Naive thymus-derived CD4-positive, alpha-beta T cell (primary cell): ENCODE measurements at regions not wholly inside any gene's neighbourhood (a gene's known extent, or its start where the extent isn't known, plus 50 kb on each side); places are given as distances from the start of the nearest gene placed in this dataset.
"Not testable (repeated sequence)": the region's sequence is repeated elsewhere in the genome, so short reads cannot be mapped to it uniquely, and the experiment has no call there.

Experiments used
- ATAC-seq: fragments of 150-1000 bp; cut with Tn5 transposase; 2 replicates; pipeline ENCODE4 v1.10.0; 2021; ENCODE audit warnings: mild to moderate bottlenecking, moderate library complexity
- CTCF ChIA-PET: fragments of 350-600 bp; sonication (Branson Sonifier 250); formaldehyde crosslinking; loops from one replicate; lab custom pipeline; 2021; ENCODE audit warnings: antibody characterized with exemption; lab: Charles Lee
- POLR2A ChIA-PET: fragments of 350-600 bp; sonication (Branson Sonifier 250); formaldehyde crosslinking; loops from one replicate; lab custom pipeline; 2021; ENCODE audit warnings: antibody characterized with exemption, inconsistent platforms; lab: Charles Lee
- DNase-seq, 9 donors: peaks; one replicate each; pipeline versions ENCODE4 v3.0.0 to v3.0.0-alpha.2; 2020 to 2022; ENCODE audit warnings: mixed read lengths in 1 of 9
- H3K27ac ChIP-seq: one replicate; pipeline ENCODE4 v1.7.0; 2013; ENCODE audit warnings: mild to moderate bottlenecking, low read depth, low read length, moderate library complexity
- H3K27me3 ChIP-seq, 2 donors: one replicate each; pipeline ENCODE4 v1.7.0; 2013; ENCODE audit warnings: low read length in 2 of 2, mild to moderate bottlenecking in 2 of 2, moderate library complexity in 2 of 2; ENCODE audit not compliant: control insufficient read depth in 2 of 2, insufficient read depth in 2 of 2
- H3K36me3 ChIP-seq, 3 experiments: 1 replicate in 2 of 3; 2 replicates in 1 of 3; pipeline ENCODE4 v1.7.0; 2013; ENCODE audit warnings: low read length in 3 of 3, mild to moderate bottlenecking in 3 of 3, moderate library complexity in 1 of 3; ENCODE audit not compliant: insufficient read depth in 3 of 3, control insufficient read depth in 2 of 3
- H3K4me1 ChIP-seq, 2 donors: one replicate each; pipeline ENCODE4 v1.7.0; 2013; ENCODE audit warnings: low read length in 2 of 2, mild to moderate bottlenecking in 2 of 2, moderate library complexity in 1 of 2; ENCODE audit not compliant: control insufficient read depth in 2 of 2, insufficient read depth in 2 of 2
- H3K4me3 ChIP-seq: 2 replicates; pipeline ENCODE4 v1.7.0; 2013; ENCODE audit warnings: mild to moderate bottlenecking, low read length
- H3K9me3 ChIP-seq, 3 experiments: 1 replicate in 2 of 3; 2 replicates in 1 of 3; pipeline ENCODE4 v1.7.0; 2013; ENCODE audit warnings: low read length in 3 of 3; ENCODE audit not compliant: control insufficient read depth in 2 of 3
- H3K27ac Mint-ChIP-seq, 9 donors: one replicate each; pipeline ENCODE4 v1.8.0; 2020 to 2022; ENCODE audit warnings: mixed read lengths in 9 of 9, mild to moderate bottlenecking in 8 of 9, moderate library complexity in 5 of 9, inconsistent platforms in 2 of 9
- H3K27me3 Mint-ChIP-seq, 5 donors: one replicate each; pipeline ENCODE4 v1.8.0; 2021 to 2022; ENCODE audit warnings: mixed read lengths in 5 of 5, mild to moderate bottlenecking in 1 of 5
- H3K36me3 Mint-ChIP-seq, 5 donors: one replicate each; pipeline ENCODE4 v1.8.0; 2020 to 2022; ENCODE audit warnings: mixed read lengths in 5 of 5, mild to moderate bottlenecking in 3 of 5, inconsistent platforms in 1 of 5
- H3K4me1 Mint-ChIP-seq, 7 donors: one replicate each; pipeline ENCODE4 v1.8.0; 2020 to 2022; ENCODE audit warnings: mixed read lengths in 7 of 7, mild to moderate bottlenecking in 3 of 7, inconsistent platforms in 1 of 7
- H3K4me3 Mint-ChIP-seq, 10 donors: one replicate each; pipeline ENCODE4 v1.8.0; 2020 to 2022; ENCODE audit warnings: mild to moderate bottlenecking in 10 of 10, mixed read lengths in 10 of 10, moderate library complexity in 6 of 10, inconsistent platforms in 2 of 10
- H3K9me3 Mint-ChIP-seq, 11 donors: one replicate each; pipeline ENCODE4 v1.8.0; 2020 to 2022; ENCODE audit warnings: mixed read lengths in 11 of 11, mild to moderate bottlenecking in 4 of 11, inconsistent platforms in 1 of 11, moderate library complexity in 1 of 11
- intact Hi-C, 2 donors: fragments of 100-400 bp; cut with micrococcal nuclease; formaldehyde crosslinking; loops; one replicate each; pipeline ENCODE4 v1.15.1; 2023

DNA sequence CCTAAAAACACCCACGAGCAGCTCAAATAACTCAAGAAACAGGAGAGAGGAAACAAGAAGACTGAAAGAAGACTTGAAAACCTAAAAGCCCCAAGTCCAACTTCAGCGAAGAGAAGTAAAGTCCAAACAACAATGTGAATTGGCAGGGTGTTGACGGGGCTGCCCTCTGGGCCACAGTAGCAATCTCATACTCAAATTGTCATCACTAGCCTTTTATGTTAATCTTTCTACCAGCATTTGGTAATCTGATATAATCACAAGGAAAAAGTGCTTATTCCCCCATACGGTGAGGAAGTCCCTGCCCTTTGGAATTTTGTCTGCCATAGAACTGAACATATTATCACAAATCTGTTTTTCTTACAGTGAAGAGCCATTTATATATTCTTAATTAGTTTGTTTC is 51.5 kb upstream of the IFNE start:
- no peak overlapping the region for H3K27ac Mint-ChIP-seq
- POLR2A ChIA-PET = no interaction called here
- H3K4me1 ChIP-seq = no peaks in the 10 kb centered on the region
- peaks cover 2 to 19% (median 11%) of the 10 kb centered on the region in 5 donors for H3K36me3 Mint-ChIP-seq
- peaks cover 0 to 5% (median 0%) of the 10 kb centered on the region in 11 donors for H3K9me3 Mint-ChIP-seq
- no peak overlapping the region for H3K4me3 ChIP-seq
- no peak overlapping the region for H3K27ac ChIP-seq
- ATAC-seq (no peak), DNase-seq (no peak)
- peaks cover 0 to 4% (median 0%) of the 10 kb centered on the region in 5 donors for H3K27me3 Mint-ChIP-seq
- CTCF ChIA-PET = no interaction called here
- H3K27me3 ChIP-seq = no peaks in the 10 kb centered on the region
- intact Hi-C loops = no loop called here
- no peak overlapping the region for H3K4me3 Mint-ChIP-seq
- peaks cover 0 to 4% (median 0%) of the 10 kb centered on the region in 7 donors for H3K4me1 Mint-ChIP-seq
- no peaks in the 10 kb centered on the region for H3K36me3 ChIP-seq
- H3K9me3 ChIP-seq = no peaks in the 10 kb centered on the region

- intact Hi-C loops = no loop called here
- POLR2A ChIA-PET = no interaction called here
- Histone ChIP-seq H3K9me3 (no peaks in the 10 kb centered on the region), H3K4me3 (no peak overlapping the region), H3K36me3 (no peaks in the 10 kb centered on the region), H3K27me3 (no peaks in the 10 kb centered on the region), H3K27ac (no peak overlapping the region), H3K4me1 (no peaks in the 10 kb centered on the region)
- no peak for ATAC-seq
- CTCF ChIA-PET = no interaction called here
- Mint-ChIP-seq H3K4me1 (peaks cover 0 to 4% (median 0%) of the 10 kb centered on the region in 7 donors), H3K27me3 (no peaks in the 10 kb centered on the region), H3K27ac (no peak overlapping the region), H3K9me3 (peaks cover 0 to 5% (median 0%) of the 10 kb centered on the region in 11 donors), H3K4me3 (no peak overlapping the region), H3K36me3 (peaks cover 0 to 12% (median 4%) of the 10 kb centered on the region in 5 donors)
- DNase-seq = no peak
These were observed 53.3 kb upstream of the IFNE start for GRCh38 chr9:21535396-21535795.

DNA sequence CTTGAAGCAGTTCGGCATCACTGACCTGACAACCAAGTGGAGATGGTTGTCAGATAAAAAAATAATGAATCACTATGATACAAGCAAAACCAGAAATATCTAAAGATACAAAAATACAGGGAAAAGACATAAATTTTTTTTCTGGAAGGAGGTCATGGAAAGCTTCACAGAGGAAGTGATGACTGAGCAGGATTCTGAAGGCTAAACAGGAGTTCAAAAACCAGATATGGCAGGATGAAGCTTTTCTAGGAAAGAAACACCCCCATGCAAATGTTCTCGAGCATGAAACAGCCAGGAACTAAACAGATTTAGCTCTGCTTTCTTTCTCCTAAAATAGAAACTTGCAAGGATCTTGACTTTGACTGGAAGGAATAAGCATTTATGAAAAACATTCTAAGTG is 60.7 kb upstream of the IFNE start:
- Histone ChIP-seq H3K27ac (no peak overlapping the region), H3K27me3 (no peaks in the 10 kb centered on the region), H3K36me3 (no peaks in the 10 kb centered on the region), H3K9me3 (no peaks in the 10 kb centered on the region), H3K4me1 (no peaks in the 10 kb centered on the region), H3K4me3 (no peak overlapping the region)
- no peak for DNase-seq
- H3K27me3 Mint-ChIP-seq = no peaks in the 10 kb centered on the region
- no peak overlapping the region for H3K4me3 Mint-ChIP-seq
- POLR2A ChIA-PET = no interaction called here
- intact Hi-C loops = no loop called here
- peaks cover 0 to 7% (median 3%) of the 10 kb centered on the region in 7 donors for H3K4me1 Mint-ChIP-seq
- no peak overlapping the region for H3K27ac Mint-ChIP-seq
- CTCF ChIA-PET = no interaction called here
- H3K36me3 Mint-ChIP-seq = peaks cover 0 to 6% (median 0%) of the 10 kb centered on the region in 5 donors
- peaks cover 0 to 5% (median 2%) of the 10 kb centered on the region in 11 donors for H3K9me3 Mint-ChIP-seq
- ATAC-seq = no peak

- Mint-ChIP-seq H3K4me1 (peaks cover 0 to 7% (median 3%) of the 10 kb centered on the region in 7 donors), H3K4me3 (no peak overlapping the region), H3K27ac (no peak overlapping the region), H3K27me3 (no peaks in the 10 kb centered on the region), H3K9me3 (peaks cover 0 to 5% (median 2%) of the 10 kb centered on the region in 11 donors), H3K36me3 (peaks cover 0 to 6% (median 0%) of the 10 kb centered on the region in 5 donors)
- DNase-seq (no peak), ATAC-seq (no peak)
- H3K4me3 ChIP-seq = no peak overlapping the region
- CTCF ChIA-PET = no interaction called here
- POLR2A ChIA-PET = no interaction called here
- intact Hi-C loops = no loop called here
- H3K9me3 ChIP-seq = no peaks in the 10 kb centered on the region
- no peak overlapping the region for H3K27ac ChIP-seq
- no peaks in the 10 kb centered on the region for H3K27me3 ChIP-seq
- H3K4me1 ChIP-seq = no peaks in the 10 kb centered on the region
- H3K36me3 ChIP-seq = no peaks in the 10 kb centered on the region
These were observed 61.1 kb upstream of the IFNE start for GRCh38 chr9:21543187-21543586.

DNA sequence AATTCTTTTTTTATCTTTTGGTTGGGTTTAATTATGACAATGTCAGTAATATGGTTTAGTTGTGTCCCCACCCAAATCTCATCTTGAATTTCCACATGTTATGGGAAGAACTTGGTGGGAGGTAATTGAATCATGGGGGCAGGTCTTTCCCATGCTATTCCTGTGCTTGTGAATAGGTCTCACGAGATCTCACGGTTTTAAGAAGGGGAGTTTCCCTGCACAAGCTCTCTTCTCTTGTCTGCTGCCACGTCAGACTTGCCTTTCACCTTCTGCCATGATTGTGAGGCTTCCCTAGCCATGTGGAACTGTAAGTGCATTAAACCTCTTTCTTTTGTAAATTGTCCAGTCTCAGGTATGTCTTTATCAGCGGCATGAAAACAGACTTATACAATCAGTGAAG is 61.7 kb upstream of the IFNE start:
- H3K9me3 ChIP-seq, H3K36me3 ChIP-seq, H3K27me3 Mint-ChIP-seq, H3K4me3 ChIP-seq, H3K27ac ChIP-seq, CTCF ChIA-PET, H3K4me1 ChIP-seq, H3K27me3 ChIP-seq, H3K4me3 Mint-ChIP-seq, intact Hi-C loops, ATAC-seq, H3K36me3 Mint-ChIP-seq, DNase-seq, H3K4me1 Mint-ChIP-seq, H3K9me3 Mint-ChIP-seq: not testable (repeated sequence)
- H3K27ac Mint-ChIP-seq = peak overlapping the region in 1 of 9 donors; percentile 40
- POLR2A ChIA-PET = interaction anchor here (0.5 kb wide), 1 partner anchor 35 kb away, joined by 3 read pairs; no protein-coding TSS in a partner anchor

DNA sequence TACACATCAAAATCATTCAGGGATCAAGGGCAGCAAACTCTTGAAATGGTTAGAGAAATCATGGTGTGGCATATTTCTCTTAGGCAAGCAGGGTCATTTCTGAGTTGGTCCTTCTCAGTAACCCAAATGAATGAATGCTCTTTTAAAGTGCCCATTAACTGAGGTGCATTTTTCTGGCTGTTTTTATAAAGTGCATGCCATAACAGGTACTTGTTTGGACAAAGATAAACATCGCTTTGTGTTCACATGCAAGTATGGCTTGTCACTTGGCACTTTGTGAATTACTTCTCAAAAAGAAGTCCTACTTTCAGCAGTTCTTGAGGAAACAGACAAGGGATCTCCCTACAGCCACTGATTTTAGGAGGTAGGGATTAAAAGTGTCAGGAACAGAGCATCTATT is 64.8 kb upstream of the IFNE start:
- H3K36me3 ChIP-seq = no peaks in the 10 kb centered on the region
- POLR2A ChIA-PET = no interaction called here
- no peaks in the 10 kb centered on the region for H3K4me1 ChIP-seq
- H3K4me3 ChIP-seq = no peak overlapping the region
- H3K9me3 ChIP-seq = no peaks in the 10 kb centered on the region
- H3K4me3 Mint-ChIP-seq = no peak overlapping the region
- intact Hi-C loops = no loop called here
- DNase-seq (no peak), ATAC-seq (no peak)
- H3K27me3 Mint-ChIP-seq = no peaks in the 10 kb centered on the region
- H3K27me3 ChIP-seq = no peaks in the 10 kb centered on the region
- no peak overlapping the region for H3K27ac ChIP-seq
- H3K9me3 Mint-ChIP-seq = peaks cover 0 to 5% (median 0%) of the 10 kb centered on the region in 11 donors
- H3K36me3 Mint-ChIP-seq = peaks cover 0 to 9% (median 0%) of the 10 kb centered on the region in 5 donors
- H3K27ac Mint-ChIP-seq = no peak overlapping the region
- peaks cover 3 to 28% (median 8%) of the 10 kb centered on the region in 7 donors for H3K4me1 Mint-ChIP-seq
- CTCF ChIA-PET = no interaction called here

DNA sequence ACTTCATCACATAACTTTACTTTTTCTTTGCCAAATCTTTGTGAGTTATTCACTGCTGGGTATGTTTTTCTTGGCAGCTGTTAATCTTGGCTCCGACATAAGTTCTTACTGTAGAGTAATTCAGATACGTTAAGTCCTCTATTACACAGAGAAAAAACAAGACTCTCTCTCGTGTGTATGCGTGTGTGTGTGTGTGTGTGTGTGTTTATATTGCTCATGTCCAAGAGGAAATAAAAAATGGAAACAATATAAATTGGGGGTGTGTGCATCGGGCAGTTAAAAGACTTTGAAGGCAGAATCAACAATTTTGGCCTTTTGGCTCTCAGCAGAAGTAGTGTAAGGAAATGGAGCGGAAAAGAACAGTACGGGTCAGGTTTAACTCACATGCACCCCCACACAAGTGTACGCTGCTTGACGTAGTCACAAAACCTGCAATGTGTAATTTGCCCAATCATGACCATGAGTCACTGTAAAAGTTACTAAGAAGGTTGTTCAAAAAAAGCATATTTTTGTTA is 67.2 kb upstream of the IFNE start:
- Histone ChIP-seq H3K27ac (no peak overlapping the region), H3K36me3 (no peaks in the 10 kb centered on the region), H3K4me3 (no peak overlapping the region), H3K27me3 (peaks cover 0 to 3% of the 10 kb centered on the region in 2 donors), H3K9me3 (no peaks in the 10 kb centered on the region), H3K4me1 (no peaks in the 10 kb centered on the region)
- peaks cover 0 to 31% (median 6%) of the 10 kb centered on the region in 7 donors for H3K4me1 Mint-ChIP-seq
- H3K9me3 Mint-ChIP-seq = no peaks in the 10 kb centered on the region
- H3K27me3 Mint-ChIP-seq = no peaks in the 10 kb centered on the region
- ChIA-PET CTCF (interaction anchor here (1.2 kb wide), 1 partner anchor 12 kb away, joined by 4 read pairs; no protein-coding TSS in a partner anchor), POLR2A (no interaction called here)
- H3K4me3 Mint-ChIP-seq = no peak overlapping the region
- H3K27ac Mint-ChIP-seq = no peak overlapping the region
- DNase-seq (no peak), ATAC-seq (no peak)
- intact Hi-C loops = no loop called here
- peaks cover 0 to 8% (median 0%) of the 10 kb centered on the region in 5 donors for H3K36me3 Mint-ChIP-seq
